ENCODE measurements at regions not wholly inside any gene's neighbourhood (a gene's known extent, or its start where the extent isn't known, plus 50 kb on each side); places are given as distances from the start of the nearest gene placed in this dataset.

- TF ChIP-seq SAP30 (IDR thresholded peaks at IDR 0.05; ENCODE audit: insufficient read depth, insufficient replicate concordance, low read length) (no peak), USF2 (IDR thresholded peaks at IDR 0.05; ENCODE audit: low read length) (no peak), HDAC2 (IDR thresholded peaks at IDR 0.05; ENCODE audit: borderline replicate concordance in 1 of 2, low read depth in 2 of 2, low read length in 2 of 2) (no peak), POLR2A (IDR thresholded peaks at IDR 0.05; ENCODE audit: control extremely low read depth in 1 of 2, low read depth in 2 of 2, low read length in 2 of 2) (no peak), JUND (IDR thresholded peaks at IDR 0.05; ENCODE audit: low read length) (no peak), JUN (IDR thresholded peaks at IDR 0.05; ENCODE audit: low read depth, low read length) (no peak), TBP (IDR thresholded peaks at IDR 0.05; ENCODE audit: low read depth, low read length) (no peak)
- TF ChIP-seq, protein P1, sequence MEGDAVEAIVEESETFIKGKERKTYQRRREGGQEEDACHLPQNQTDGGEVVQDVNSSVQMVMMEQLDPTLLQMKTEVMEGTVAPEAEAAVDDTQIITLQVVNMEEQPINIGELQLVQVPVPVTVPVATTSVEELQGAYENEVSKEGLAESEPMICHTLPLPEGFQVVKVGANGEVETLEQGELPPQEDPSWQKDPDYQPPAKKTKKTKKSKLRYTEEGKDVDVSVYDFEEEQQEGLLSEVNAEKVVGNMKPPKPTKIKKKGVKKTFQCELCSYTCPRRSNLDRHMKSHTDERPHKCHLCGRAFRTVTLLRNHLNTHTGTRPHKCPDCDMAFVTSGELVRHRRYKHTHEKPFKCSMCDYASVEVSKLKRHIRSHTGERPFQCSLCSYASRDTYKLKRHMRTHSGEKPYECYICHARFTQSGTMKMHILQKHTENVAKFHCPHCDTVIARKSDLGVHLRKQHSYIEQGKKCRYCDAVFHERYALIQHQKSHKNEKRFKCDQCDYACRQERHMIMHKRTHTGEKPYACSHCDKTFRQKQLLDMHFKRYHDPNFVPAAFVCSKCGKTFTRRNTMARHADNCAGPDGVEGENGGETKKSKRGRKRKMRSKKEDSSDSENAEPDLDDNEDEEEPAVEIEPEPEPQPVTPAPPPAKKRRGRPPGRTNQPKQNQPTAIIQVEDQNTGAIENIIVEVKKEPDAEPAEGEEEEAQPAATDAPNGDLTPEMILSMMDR (IDR thresholded peaks at IDR 0.05; ENCODE audit: control extremely low read depth in 1 of 3, insufficient read depth in 1 of 3, low read depth in 1 of 3, low read length in 3 of 3) = no peak
Observed at GRCh38 chr15:70459312-70459711, 304.0 kb downstream of the UACA start.

Data from H1 (cell line).